ENCODE measurements at regions not wholly inside any gene's neighbourhood (a gene's known extent, or its start where the extent isn't known, plus 50 kb on each side); places are given as distances from the start of the nearest gene placed in this dataset.

- no peak for TF ChIP-seq POLR2AphosphoS5 (IDR thresholded peaks at IDR 0.05)
- intact Hi-C loops (cut with DNase I; ENCODE audit: low total_unique reads), result no loop called here
- Histone ChIP-seq H3K27me3 (no peaks in the 10 kb centered on the region), H3K4me1 (no peaks in the 10 kb centered on the region), H3K4me3 (peak overlapping the region in 2 of 3 donors; percentile 24 to 26), H3K9me3 (no peaks in the 10 kb centered on the region), H3K27ac (peak overlapping the region; percentile 82 to 89), H3K36me3 (no peaks in the 10 kb centered on the region)
- DNase-seq (ENCODE audit: low spot score in 2 of 2), result no peak
Observed at GRCh38 chr9:110126499-110126941, 81.4 kb downstream of the C9orf152 start.

- peak overlapping the region; percentile 82 to 89 for H3K27ac ChIP-seq
- intact Hi-C loops (cut with DNase I; ENCODE audit: low total_unique reads), result no loop called here
- no peaks in the 10 kb centered on the region for H3K4me1 ChIP-seq
- H3K9me3 ChIP-seq, result no peaks in the 10 kb centered on the region
- H3K36me3 ChIP-seq, result no peaks in the 10 kb centered on the region
- no peaks in the 10 kb centered on the region for H3K27me3 ChIP-seq
- TF ChIP-seq CTCF (IDR thresholded peaks at IDR 0.05), result no peak
- TF ChIP-seq POLR2A (IDR thresholded peaks at IDR 0.05), result no peak
- no peak for TF ChIP-seq POLR2AphosphoS5 (IDR thresholded peaks at IDR 0.05)
- H3K4me3 ChIP-seq, result peak overlapping the region; percentile 6 to 26 (median 24)
- DNase-seq (ENCODE audit: low spot score in 2 of 2), result no peak
Observed at GRCh38 chr9:110126986-110127864, 80.7 kb downstream of the C9orf152 start.

GRCh38 chr9:110128664-110129329 lies 79.2 kb downstream of the C9orf152 start:
- H3K4me3 ChIP-seq, result no peak overlapping the region
- H3K4me1 ChIP-seq, result no peaks in the 10 kb centered on the region
- peak overlapping the region; percentile 50 to 89 for H3K27ac ChIP-seq
- no peaks in the 10 kb centered on the region for H3K9me3 ChIP-seq
- no peak for TF ChIP-seq CTCF (IDR thresholded peaks at IDR 0.05)
- no peak for TF ChIP-seq POLR2A (IDR thresholded peaks at IDR 0.05)
- TF ChIP-seq POLR2AphosphoS5 (IDR thresholded peaks at IDR 0.05), result no peak
- DNase-seq (ENCODE audit: low spot score in 2 of 2), result no peak
- intact Hi-C loops (cut with DNase I; ENCODE audit: low total_unique reads), result no loop called here
- no peaks in the 10 kb centered on the region for H3K27me3 ChIP-seq
- no peaks in the 10 kb centered on the region for H3K36me3 ChIP-seq

- Histone ChIP-seq H3K4me1 (no peaks in the 10 kb centered on the region), H3K36me3 (no peaks in the 10 kb centered on the region), H3K27ac (peak overlapping the region in 1 of 2 donors; percentile 8), H3K9me3 (no peaks in the 10 kb centered on the region), H3K4me3 (no peak overlapping the region), H3K27me3 (no peaks in the 10 kb centered on the region)
- intact Hi-C loops (cut with DNase I; ENCODE audit: low total_unique reads), result no loop called here
- DNase-seq (ENCODE audit: low spot score in 2 of 2), result no peak
- TF ChIP-seq POLR2A (IDR thresholded peaks at IDR 0.05), result no peak
Observed at GRCh38 chr9:110129425-110129824, 78.5 kb downstream of the C9orf152 start.

GRCh38 chr9:110130211-110130610 lies 77.7 kb downstream of the C9orf152 start:
- Histone ChIP-seq H3K9me3 (no peaks in the 10 kb centered on the region), H3K27me3 (no peaks in the 10 kb centered on the region), H3K4me1 (no peaks in the 10 kb centered on the region), H3K27ac (no peak overlapping the region), H3K36me3 (no peaks in the 10 kb centered on the region), H3K4me3 (no peak overlapping the region)
- TF ChIP-seq CTCF (IDR thresholded peaks at IDR 0.05) (no peak), POLR2A (IDR thresholded peaks at IDR 0.05) (no peak), POLR2AphosphoS5 (IDR thresholded peaks at IDR 0.05) (no peak)
- DNase-seq (ENCODE audit: low spot score in 2 of 2), result no peak
- intact Hi-C loops (cut with DNase I; ENCODE audit: low total_unique reads), result no loop called here
